Hepatocyte (in vitro differentiated cells): ENCODE measurements at regions not wholly inside any gene's neighbourhood (a gene's known extent, or its start where the extent isn't known, plus 50 kb on each side); places are given as distances from the start of the nearest gene placed in this dataset.

ENCODE experiments used
- DNase-seq: peaks from one replicate; pipeline ENCODE4 v3.0.0-alpha.2; 2016; ENCODE audit warnings: low spot score
- H2AFZ ChIP-seq: fragments of 200-600 bp; sonication (generic); 2 replicates; pipeline ENCODE4 v1.6.0; 2016; ENCODE audit warnings: antibody characterized with exemption, mild to moderate bottlenecking
- H3K27ac ChIP-seq: fragments of 200-600 bp; sonication (generic); 2 replicates; pipeline ENCODE4 v1.5.1; 2016; ENCODE audit warnings: mild to moderate bottlenecking
- H3K27me3 ChIP-seq: fragments of 200-600 bp; sonication (generic); 2 replicates; pipeline ENCODE4 v1.6.1; 2016
- H3K36me3 ChIP-seq: fragments of 200-600 bp; sonication (generic); replicated peaks from 2 replicates; pipeline ENCODE4 v1.5.1; 2016; ENCODE audit warnings: low read depth; ENCODE audit not compliant: insufficient read depth
- H3K4me1 ChIP-seq: fragments of 200-600 bp; sonication (generic); 2 replicates; pipeline ENCODE4 v1.5.1; 2016; ENCODE audit warnings: mild to moderate bottlenecking, moderate library complexity; ENCODE audit not compliant: insufficient read depth
- H3K4me2 ChIP-seq: fragments of 200-600 bp; sonication (generic); 2 replicates; pipeline ENCODE4 v1.6.0; 2016
- H3K4me3 ChIP-seq: fragments of 200-600 bp; sonication (generic); 2 replicates; pipeline ENCODE4 v1.5.1; 2016; ENCODE audit warnings: mild to moderate bottlenecking
- H3K79me2 ChIP-seq: fragments of 200-600 bp; sonication (generic); 2 replicates; pipeline ENCODE4 v1.6.0; 2017; ENCODE audit warnings: mild to moderate bottlenecking
- H3K9me2 ChIP-seq: fragments of 200-600 bp; sonication (generic); replicated peaks from 2 replicates; pipeline ENCODE4 v1.6.0; 2017; ENCODE audit warnings: mild to moderate bottlenecking; ENCODE audit not compliant: insufficient read depth
- H3K9me3 ChIP-seq: fragments of 200-600 bp; sonication (generic); 2 replicates; pipeline ENCODE4 v1.5.1; 2016; ENCODE audit warnings: low read depth, mild to moderate bottlenecking
- H4K20me1 ChIP-seq: fragments of 200-600 bp; sonication (generic); 2 replicates; pipeline ENCODE4 v1.6.0; 2016; ENCODE audit warnings: mild to moderate bottlenecking; ENCODE audit not compliant: insufficient read depth, poor library complexity, severe bottlenecking
- EZH2 ChIP-seq: fragments of 200-600 bp; sonication (generic); IDR thresholded peaks from 2 replicates; pipeline ENCODE4 v1.6.1; 2016; ENCODE audit warnings: antibody characterized with exemption, mild to moderate bottlenecking, borderline replicate concordance
- EZH2phosphoT487 ChIP-seq: fragments of 200-600 bp; sonication (generic); IDR thresholded peaks from one replicate; pipeline ENCODE4 v1.6.1; 2018; ENCODE audit warnings: antibody characterized with exemption, mild to moderate bottlenecking, low read depth, moderate library complexity; ENCODE audit not compliant: unreplicated experiment, severe bottlenecking
- WGBS: methylation state at CpG from one replicate; pipeline ENCODE4 v1.1.6; 2016; ENCODE audit warnings: low lambda C conversion rate; ENCODE audit errors: missing lambda C conversion rate; 5-methylcytosine and 5-hydroxymethylcytosine counted together
- TF ChIP-seq, protein P1 (sequence below): fragments of 200-600 bp; sonication (generic); IDR thresholded peaks from 2 replicates; pipeline ENCODE4 v1.5.1; 2016; ENCODE audit warnings: antibody characterized with exemption, mild to moderate bottlenecking; ENCODE audit not compliant: poor library complexity

DNA sequence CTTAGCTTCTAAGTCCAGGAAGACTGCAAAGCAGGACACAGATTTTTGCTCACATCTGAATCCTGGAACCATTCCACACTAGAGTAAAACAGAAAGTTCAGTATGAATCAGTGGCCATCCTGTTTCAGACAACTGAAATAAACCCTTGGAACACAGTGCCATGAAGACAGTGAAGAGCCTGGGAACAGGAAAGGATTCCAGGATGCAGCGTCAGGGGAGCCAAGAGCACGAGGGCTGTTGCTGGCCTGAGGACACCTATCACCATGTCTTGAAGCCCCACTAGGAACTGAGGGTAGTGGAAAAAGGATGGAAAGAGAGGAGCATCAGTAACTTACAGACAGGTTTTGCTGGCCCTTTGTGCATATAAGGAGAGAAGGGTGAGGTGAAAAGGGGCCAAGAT, 115.3 kb upstream of the FSTL4 start:
- WGBS = 98% methylated on average over 2 of the region's 2 CpGs
- Histone ChIP-seq H3K9me2 (no peaks in the 10 kb centered on the region), H3K36me3 (no peaks in the 10 kb centered on the region), H3K27me3 (peaks cover 6% of the 10 kb centered on the region), H4K20me1 (no peaks in the 10 kb centered on the region), H3K9me3 (no peaks in the 10 kb centered on the region), H3K4me2 (no peak overlapping the region), H2AFZ (no peak overlapping the region), H3K4me3 (no peak overlapping the region), H3K4me1 (no peaks in the 10 kb centered on the region), H3K79me2 (no peaks in the 10 kb centered on the region), H3K27ac (no peak overlapping the region)
- DNase-seq = no peak
- TF ChIP-seq EZH2 (no peak), EZH2phosphoT487 (no peak)
- TF ChIP-seq, protein P1, sequence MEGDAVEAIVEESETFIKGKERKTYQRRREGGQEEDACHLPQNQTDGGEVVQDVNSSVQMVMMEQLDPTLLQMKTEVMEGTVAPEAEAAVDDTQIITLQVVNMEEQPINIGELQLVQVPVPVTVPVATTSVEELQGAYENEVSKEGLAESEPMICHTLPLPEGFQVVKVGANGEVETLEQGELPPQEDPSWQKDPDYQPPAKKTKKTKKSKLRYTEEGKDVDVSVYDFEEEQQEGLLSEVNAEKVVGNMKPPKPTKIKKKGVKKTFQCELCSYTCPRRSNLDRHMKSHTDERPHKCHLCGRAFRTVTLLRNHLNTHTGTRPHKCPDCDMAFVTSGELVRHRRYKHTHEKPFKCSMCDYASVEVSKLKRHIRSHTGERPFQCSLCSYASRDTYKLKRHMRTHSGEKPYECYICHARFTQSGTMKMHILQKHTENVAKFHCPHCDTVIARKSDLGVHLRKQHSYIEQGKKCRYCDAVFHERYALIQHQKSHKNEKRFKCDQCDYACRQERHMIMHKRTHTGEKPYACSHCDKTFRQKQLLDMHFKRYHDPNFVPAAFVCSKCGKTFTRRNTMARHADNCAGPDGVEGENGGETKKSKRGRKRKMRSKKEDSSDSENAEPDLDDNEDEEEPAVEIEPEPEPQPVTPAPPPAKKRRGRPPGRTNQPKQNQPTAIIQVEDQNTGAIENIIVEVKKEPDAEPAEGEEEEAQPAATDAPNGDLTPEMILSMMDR = no peak

DNA sequence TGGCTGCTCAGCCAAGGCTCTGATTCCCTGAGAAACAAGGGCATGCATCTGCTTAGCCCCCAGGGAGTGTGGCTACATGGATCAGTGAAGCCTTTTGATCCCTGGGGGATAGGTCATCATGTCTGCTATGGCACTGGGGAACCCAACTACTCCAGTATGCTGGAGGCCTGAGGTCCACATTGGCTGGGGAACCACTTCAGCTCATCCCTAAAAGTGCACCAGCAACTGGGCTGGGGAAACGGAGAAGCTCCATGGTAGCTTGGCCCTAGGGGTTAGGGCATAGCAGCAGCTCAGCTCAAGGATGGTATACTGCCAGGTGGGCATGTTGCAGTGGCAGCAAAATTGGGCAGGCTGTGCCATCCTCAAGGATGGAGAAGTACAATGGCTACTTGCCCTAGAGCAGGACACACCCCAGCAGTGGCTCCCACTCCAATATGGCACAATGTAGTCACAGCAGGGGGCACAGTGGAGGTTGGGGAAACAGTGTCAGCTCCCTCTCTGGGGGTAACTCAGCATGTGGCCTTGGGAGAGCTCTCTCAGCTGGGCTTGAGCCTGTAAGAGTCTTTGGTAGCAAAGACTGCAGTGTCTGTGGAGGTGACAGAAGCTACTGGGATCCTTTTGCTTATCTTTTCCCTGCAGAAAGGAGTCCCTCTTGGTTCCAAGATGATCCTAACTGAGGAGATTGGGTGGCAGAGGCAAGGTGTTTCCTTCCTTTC, 111.5 kb upstream of the FSTL4 start:
- no peak for TF ChIP-seq EZH2
- no peak for TF ChIP-seq EZH2phosphoT487
- TF ChIP-seq, protein P1 = no peak
- no peaks in the 10 kb centered on the region for H3K9me2 ChIP-seq
- no peaks in the 10 kb centered on the region for H3K36me3 ChIP-seq
- no peaks in the 10 kb centered on the region for H3K79me2 ChIP-seq
- DNase-seq = no peak
- H3K4me2 ChIP-seq = no peak overlapping the region
- H2AFZ ChIP-seq = no peak overlapping the region
- peaks cover 6% of the 10 kb centered on the region for H3K27me3 ChIP-seq
- no peaks in the 10 kb centered on the region for H4K20me1 ChIP-seq
- H3K4me3 ChIP-seq = no peak overlapping the region
- peaks cover 4% of the 10 kb centered on the region for H3K9me3 ChIP-seq
- no peak overlapping the region for H3K27ac ChIP-seq
- WGBS = 94% methylated on average over 1 of the region's 1 CpG
- no peaks in the 10 kb centered on the region for H3K4me1 ChIP-seq

DNA sequence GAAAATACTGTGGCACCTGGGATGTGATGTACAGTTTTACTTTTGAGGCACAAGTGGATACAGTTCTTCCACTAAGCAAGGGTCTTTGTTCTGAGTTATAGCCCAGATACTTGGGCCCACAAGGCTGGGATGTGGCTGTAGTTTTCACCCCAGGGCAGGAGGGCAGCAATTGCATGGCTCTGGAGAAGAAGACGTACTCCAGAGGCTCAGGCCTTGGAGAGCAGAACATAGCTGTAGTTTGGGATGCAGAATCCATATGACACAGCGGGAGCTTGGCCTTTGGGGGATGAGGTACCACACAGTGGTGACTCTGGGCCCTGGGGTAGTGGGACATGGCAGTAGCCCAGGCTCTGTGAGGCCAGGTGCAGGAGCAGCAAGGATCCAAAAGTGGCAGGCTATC, 110.8 kb upstream of the FSTL4 start:
- H3K9me3 ChIP-seq = peaks cover 4% of the 10 kb centered on the region
- H3K9me2 ChIP-seq = no peaks in the 10 kb centered on the region
- H3K4me1 ChIP-seq = no peaks in the 10 kb centered on the region
- H3K4me3 ChIP-seq = no peak overlapping the region
- peaks cover 6% of the 10 kb centered on the region for H3K27me3 ChIP-seq
- no peak for DNase-seq
- WGBS = 84% methylated on average over 2 of the region's 2 CpGs
- no peak for TF ChIP-seq EZH2phosphoT487
- TF ChIP-seq, protein P1 = no peak
- no peak overlapping the region for H3K4me2 ChIP-seq
- no peak overlapping the region for H3K27ac ChIP-seq
- no peaks in the 10 kb centered on the region for H4K20me1 ChIP-seq
- H3K36me3 ChIP-seq = no peaks in the 10 kb centered on the region
- H3K79me2 ChIP-seq = no peaks in the 10 kb centered on the region
- no peak overlapping the region for H2AFZ ChIP-seq

DNA sequence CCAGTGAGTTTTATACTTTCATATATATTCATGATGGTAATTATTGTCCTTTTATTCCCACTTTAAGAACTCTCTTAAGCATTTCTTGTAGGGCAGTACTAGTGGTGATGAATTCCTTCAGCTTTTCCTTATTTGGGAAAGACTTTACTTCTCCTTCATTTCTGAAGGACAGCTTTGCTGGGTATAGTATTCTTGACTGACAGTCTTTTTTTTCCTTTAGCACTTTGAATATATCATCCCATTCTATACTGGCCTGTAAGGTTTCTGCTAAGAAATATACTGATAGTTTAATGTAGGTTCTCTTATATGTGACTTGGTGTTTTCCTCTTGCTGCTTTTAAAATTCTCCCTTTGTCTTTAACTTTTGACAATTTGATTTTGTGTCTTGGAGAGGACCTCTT, 109.0 kb upstream of the FSTL4 start:
- no peaks in the 10 kb centered on the region for H4K20me1 ChIP-seq
- TF ChIP-seq, protein P1 = no peak
- TF ChIP-seq EZH2 = no peak
- TF ChIP-seq EZH2phosphoT487 = no peak
- DNase-seq = no peak

More for the DNA sequence above, 109.0 kb upstream of the FSTL4 start:
- H3K9me2 ChIP-seq = no peaks in the 10 kb centered on the region
- H3K79me2 ChIP-seq = no peaks in the 10 kb centered on the region
- H3K27me3 ChIP-seq = peaks cover 6% of the 10 kb centered on the region
- H3K27ac ChIP-seq = no peak overlapping the region
- no peaks in the 10 kb centered on the region for H3K4me1 ChIP-seq
- H3K9me3 ChIP-seq = peaks cover 4% of the 10 kb centered on the region
- H3K4me3 ChIP-seq = no peak overlapping the region
- no peak overlapping the region for H2AFZ ChIP-seq
- no peak overlapping the region for H3K4me2 ChIP-seq
- H3K36me3 ChIP-seq = no peaks in the 10 kb centered on the region
